WTC11 (cell line): ENCODE measurements at regions not wholly inside any gene's neighbourhood (a gene's known extent, or its start where the extent isn't known, plus 50 kb on each side); places are given as distances from the start of the nearest gene placed in this dataset.

ENCODE experiments used
- ATAC-seq: fragments of 200-7000 bp; cut with Tn5 transposase; 2 replicates; pipeline ENCODE4 v1.10.0; 2021; ENCODE audit warnings: mild to moderate bottlenecking, moderate library complexity
- CTCF ChIA-PET: fragments of 300-600 bp; sonication (Branson Sonifier 250); formaldehyde crosslinking; loops from one replicate; lab custom pipeline; 2021; ENCODE audit warnings: antibody characterized with exemption; lab: Charles Lee
- POLR2A ChIA-PET: fragments of 350-600 bp; sonication (Branson Sonifier 250); formaldehyde crosslinking; loops from one replicate; lab custom pipeline; 2021; ENCODE audit warnings: antibody characterized with exemption; lab: Charles Lee
- DNase-seq: peaks from one replicate; pipeline ENCODE4 v3.0.0; 2021; ENCODE audit warnings: low spot score
- H3K27ac Mint-ChIP-seq: 2 replicates; pipeline ENCODE4 v1.8.0; 2021; ENCODE audit warnings: mixed read lengths
- H3K27me3 Mint-ChIP-seq: 2 replicates; pipeline ENCODE4 v1.8.0; 2021; ENCODE audit warnings: low read depth, mild to moderate bottlenecking, moderate library complexity, mixed read lengths
- H3K36me3 Mint-ChIP-seq: 2 replicates; pipeline ENCODE4 v1.8.0; 2021; ENCODE audit warnings: mixed read lengths
- H3K4me1 Mint-ChIP-seq: 2 replicates; pipeline ENCODE4 v1.8.0; 2022; ENCODE audit warnings: mixed read lengths
- H3K4me3 Mint-ChIP-seq: 2 replicates; pipeline ENCODE4 v1.8.0; 2021; ENCODE audit warnings: mild to moderate bottlenecking, moderate library complexity, mixed read lengths
- H3K9me3 Mint-ChIP-seq: 2 replicates; pipeline ENCODE4 v1.8.0; 2021; ENCODE audit warnings: mixed read lengths
- AR ChIP-seq: fragments of 250-450 bp; sonication (Bioruptor Pico); IDR thresholded peaks from 2 replicates; pipeline ENCODE4 v1.9.0; 2021; ENCODE audit warnings: mild to moderate bottlenecking
- ATF1 ChIP-seq: sonication (generic); formaldehyde crosslinking; IDR thresholded peaks from 2 replicates; pipeline ENCODE4 v1.8.1; 2023; ENCODE audit warnings: mild to moderate bottlenecking, moderate library complexity, missing genetic modification reagents
- ATF3 ChIP-seq: sonication (generic); formaldehyde crosslinking; conservative IDR thresholded peaks from 2 replicates; pipeline ENCODE4 v1.8.1; 2022; ENCODE audit warnings: mild to moderate bottlenecking, missing genetic modification reagents
- CDX4 ChIP-seq: fragments of 250-450 bp; sonication (Bioruptor Pico); IDR thresholded peaks from 2 replicates; pipeline ENCODE4 v1.9.0; 2021; ENCODE audit warnings: moderate library complexity, mild to moderate bottlenecking, inconsistent platforms, borderline replicate concordance
- HMGXB4 ChIP-seq: sonication (generic); formaldehyde crosslinking; IDR thresholded peaks from 2 replicates; pipeline ENCODE4 v1.8.1; 2023; ENCODE audit warnings: mild to moderate bottlenecking, moderate library complexity, missing genetic modification reagents
- JUN ChIP-seq: sonication (generic); formaldehyde crosslinking; IDR thresholded peaks from 2 replicates; pipeline ENCODE4 v1.8.0; 2023; ENCODE audit warnings: mild to moderate bottlenecking, missing genetic modification reagents
- KAT7 ChIP-seq: sonication (generic); formaldehyde crosslinking; IDR thresholded peaks from 2 replicates; pipeline ENCODE4 v1.8.1; 2023; ENCODE audit warnings: missing genetic modification reagents, mild to moderate bottlenecking, borderline replicate concordance
- NFATC4 ChIP-seq: fragments of 250-450 bp; sonication (Bioruptor Pico); IDR thresholded peaks from 2 replicates; pipeline ENCODE4 v1.9.0; 2021; ENCODE audit warnings: mild to moderate bottlenecking
- RELA ChIP-seq: sonication (generic); formaldehyde crosslinking; IDR thresholded peaks from 2 replicates; pipeline ENCODE4 v1.8.1; 2022; ENCODE audit warnings: missing genetic modification reagents, mild to moderate bottlenecking, borderline replicate concordance
- SP1 ChIP-seq: sonication (generic); formaldehyde crosslinking; conservative IDR thresholded peaks from 2 replicates; pipeline ENCODE4 v1.8.1; 2022; ENCODE audit warnings: missing genetic modification reagents
- STAT6 ChIP-seq: sonication (generic); formaldehyde crosslinking; conservative IDR thresholded peaks from 2 replicates; pipeline ENCODE4 v1.8.1; 2023; ENCODE audit warnings: mild to moderate bottlenecking, low read depth, missing genetic modification reagents, moderate library complexity
- ZBTB21 ChIP-seq: sonication (generic); formaldehyde crosslinking; IDR thresholded peaks from 2 replicates; pipeline ENCODE4 v1.8.1; 2023; ENCODE audit warnings: mild to moderate bottlenecking, missing genetic modification reagents, borderline replicate concordance
- ZNF121 ChIP-seq: sonication (generic); formaldehyde crosslinking; IDR thresholded peaks from 2 replicates; pipeline ENCODE4 v1.8.0; 2023; ENCODE audit warnings: missing genetic modification reagents
- ZNF317 ChIP-seq: sonication (generic); formaldehyde crosslinking; IDR thresholded peaks from 2 replicates; pipeline ENCODE4 v1.8.1; 2023; ENCODE audit warnings: low read depth, mild to moderate bottlenecking, moderate library complexity, missing genetic modification reagents, borderline replicate concordance

GRCh38 chr22:27431896-27432295 lies 369.7 kb downstream of the MN1 start:
- Mint-ChIP-seq H3K36me3 (peaks cover 7% of the 10 kb centered on the region), H3K4me3 (no peak overlapping the region)
- CTCF ChIA-PET = interaction anchor here (1.8 kb wide), 1 partner anchor 15 kb away, joined by 6 read pairs; no protein-coding TSS in a partner anchor

More at GRCh38 chr22:27431896-27432295, 369.7 kb downstream of the MN1 start:
- TF ChIP-seq ATF3 (CRISPR knock-in tag) (no peak), HMGXB4 (CRISPR knock-in tag) (no peak), STAT6 (no peak), RELA (CRISPR knock-in tag) (no peak), ZNF317 (CRISPR knock-in tag) (no peak), ATF1 (CRISPR knock-in tag) (no peak), CDX4 (no peak), KAT7 (no peak), ZBTB21 (CRISPR knock-in tag) (no peak), NFATC4 (CRISPR knock-in tag) (no peak), SP1 (CRISPR knock-in tag) (no peak), AR (CRISPR knock-in tag) (no peak), ZNF121 (CRISPR knock-in tag) (no peak), JUN (CRISPR knock-in tag) (no peak)
- no peak for DNase-seq
- POLR2A ChIA-PET = no interaction called here
- no peak for ATAC-seq
- H3K27me3 Mint-ChIP-seq = peaks cover 3% of the 10 kb centered on the region
- peaks cover 48% of the 10 kb centered on the region for H3K4me1 Mint-ChIP-seq
- peaks cover 20% of the 10 kb centered on the region for H3K9me3 Mint-ChIP-seq
- H3K27ac Mint-ChIP-seq = no peak overlapping the region
